ENCODE measurements at regions not wholly inside any gene's neighbourhood (a gene's known extent, or its start where the extent isn't known, plus 50 kb on each side); places are given as distances from the start of the nearest gene placed in this dataset.

DNA sequence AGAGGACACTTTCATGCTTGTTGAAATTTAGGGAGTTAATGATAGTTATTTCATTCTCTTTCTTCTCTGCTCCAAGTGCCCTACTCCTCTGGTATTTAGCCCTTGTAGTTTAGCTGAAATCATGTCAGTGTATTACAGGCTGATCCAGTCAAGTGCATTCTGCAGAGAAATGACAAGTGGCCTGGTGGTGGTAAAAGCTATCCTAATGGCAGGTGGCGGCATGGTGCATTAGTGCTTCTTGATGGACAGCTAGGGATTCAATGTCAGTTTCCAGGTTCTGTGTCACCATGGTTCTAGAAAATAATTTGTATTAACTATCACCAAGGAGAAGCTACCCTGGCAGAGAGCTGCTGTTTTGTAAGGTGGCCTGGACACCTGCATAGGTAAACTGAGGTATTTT lies 90.0 kb upstream of the BNIP2 start:
- Histone ChIP-seq H3K9ac (ENCODE audit: extremely low read depth, insufficient read length, low read length) (no peak overlapping the region), H3K18ac (ENCODE audit: insufficient read length, low read depth, low read length) (no peak overlapping the region), H3K79me2 (ENCODE audit: insufficient read depth, low read length) (no peaks in the 10 kb centered on the region), H3K4me2 (ENCODE audit: insufficient read depth, insufficient read length, low read length) (no peak overlapping the region), H2AK5ac (ENCODE audit: insufficient read length, low read length) (no peak overlapping the region), H3K27me3 (ENCODE audit: insufficient read depth, low read length) (no peaks in the 10 kb centered on the region), H3K56ac (ENCODE audit: insufficient read length, low read depth, low read length) (no peak overlapping the region), H2BK12ac (ENCODE audit: insufficient read length, low read depth, low read length) (no peak overlapping the region), H3T11ph (ENCODE audit: low read length) (no peak overlapping the region), H4K8ac (replicated peaks; ENCODE audit: insufficient read length, low read depth, low read length) (no peak overlapping the region), H2BK20ac (ENCODE audit: low read depth, low read length, poor library complexity, severe bottlenecking) (no peak overlapping the region), H2BK15ac (ENCODE audit: low read depth, low read length) (no peak overlapping the region), H2BK5ac (ENCODE audit: insufficient read length, low read length) (no peak overlapping the region), H4K91ac (ENCODE audit: insufficient read length, low read depth, low read length) (no peak overlapping the region), H3K23me2 (ENCODE audit: insufficient read length, low read depth, low read length, poor library complexity, severe bottlenecking) (no peaks in the 10 kb centered on the region), H4K5ac (ENCODE audit: insufficient read length, low read depth, low read length) (no peak overlapping the region), H3K9me3 (ENCODE audit: control insufficient read depth, low read depth, low read length) (no peaks in the 10 kb centered on the region), H3K14ac (ENCODE audit: insufficient read depth, low read length) (no peak overlapping the region), H3K79me1 (ENCODE audit: insufficient read depth, low read depth, low read length, poor library complexity, severe bottlenecking) (no peaks in the 10 kb centered on the region), H3K4me1 (ENCODE audit: insufficient read depth, low read length) (no peaks in the 10 kb centered on the region), H3K27ac (ENCODE audit: insufficient read length, low read depth, low read length) (no peak overlapping the region), H2AFZ (ENCODE audit: low read length) (no peak overlapping the region), H2BK120ac (ENCODE audit: low read depth, low read length, poor library complexity, severe bottlenecking) (no peak overlapping the region), H3K23ac (ENCODE audit: insufficient read length, low read depth, low read length) (no peak overlapping the region), H3K4ac (ENCODE audit: low read depth, low read length) (no peak overlapping the region), H4K20me1 (ENCODE audit: control insufficient read depth, insufficient read depth, insufficient read length) (no peaks in the 10 kb centered on the region)
- H3K27me3 Mint-ChIP-seq (ENCODE audit: low read depth) = peaks cover 3% of the 10 kb centered on the region; the same call in 1 of the 2 replicates
- no peaks in the 10 kb centered on the region for H3K36me3 Mint-ChIP-seq (ENCODE audit: insufficient read depth in 1 of 3, low read depth in 3 of 3)
- TF ChIP-seq, protein P1, sequence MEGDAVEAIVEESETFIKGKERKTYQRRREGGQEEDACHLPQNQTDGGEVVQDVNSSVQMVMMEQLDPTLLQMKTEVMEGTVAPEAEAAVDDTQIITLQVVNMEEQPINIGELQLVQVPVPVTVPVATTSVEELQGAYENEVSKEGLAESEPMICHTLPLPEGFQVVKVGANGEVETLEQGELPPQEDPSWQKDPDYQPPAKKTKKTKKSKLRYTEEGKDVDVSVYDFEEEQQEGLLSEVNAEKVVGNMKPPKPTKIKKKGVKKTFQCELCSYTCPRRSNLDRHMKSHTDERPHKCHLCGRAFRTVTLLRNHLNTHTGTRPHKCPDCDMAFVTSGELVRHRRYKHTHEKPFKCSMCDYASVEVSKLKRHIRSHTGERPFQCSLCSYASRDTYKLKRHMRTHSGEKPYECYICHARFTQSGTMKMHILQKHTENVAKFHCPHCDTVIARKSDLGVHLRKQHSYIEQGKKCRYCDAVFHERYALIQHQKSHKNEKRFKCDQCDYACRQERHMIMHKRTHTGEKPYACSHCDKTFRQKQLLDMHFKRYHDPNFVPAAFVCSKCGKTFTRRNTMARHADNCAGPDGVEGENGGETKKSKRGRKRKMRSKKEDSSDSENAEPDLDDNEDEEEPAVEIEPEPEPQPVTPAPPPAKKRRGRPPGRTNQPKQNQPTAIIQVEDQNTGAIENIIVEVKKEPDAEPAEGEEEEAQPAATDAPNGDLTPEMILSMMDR (conservative IDR thresholded peaks at IDR 0.05) = no peak
- no peaks in the 10 kb centered on the region for H3K4me1 Mint-ChIP-seq
- H3K4me3 Mint-ChIP-seq = no peak overlapping the region
- DNase-seq = no peak
- H3K9me3 Mint-ChIP-seq = no peaks in the 10 kb centered on the region
- H3K27ac Mint-ChIP-seq = no peak overlapping the region
- WGBS (ENCODE audit: extremely low coverage, insufficient read length, low lambda C conversion rate) = no CpG with 5 or more reads among the region's 1 CpG

Data from H9 (cell line).